ENCODE measurements at regions not wholly inside any gene's neighbourhood (a gene's known extent, or its start where the extent isn't known, plus 50 kb on each side); places are given as distances from the start of the nearest gene placed in this dataset.

GRCh38 chr4:164138521-164138920 lies 615.4 kb upstream of the SMIM31 start:
- TF ChIP-seq CTCF (IDR thresholded peaks at IDR 0.05; ENCODE audit: low read length) (no peak), EZH2 (optimal IDR thresholded peaks at IDR 0.05; ENCODE audit: low read depth, low read length) (no peak)
